KMS-11 (cell line): ENCODE measurements at regions not wholly inside any gene's neighbourhood (a gene's known extent, or its start where the extent isn't known, plus 50 kb on each side); places are given as distances from the start of the nearest gene placed in this dataset.

ENCODE experiments used
- H2AFZ ChIP-seq: fragments of 200-600 bp; sonication (generic); 2 replicates; pipeline ENCODE4 v1.6.1; 2016; ENCODE audit warnings: antibody characterized with exemption, mixed run types, low read depth
- H3K27ac ChIP-seq: fragments of 200-600 bp; sonication (generic); 2 replicates; pipeline ENCODE4 v1.6.1; 2016; ENCODE audit warnings: mild to moderate bottlenecking, mixed run types
- H3K27me3 ChIP-seq: fragments of 200-600 bp; sonication (generic); 2 replicates; pipeline ENCODE4 v1.6.1; 2017; ENCODE audit warnings: mild to moderate bottlenecking, low read depth, mixed run types, moderate library complexity; ENCODE audit not compliant: insufficient read depth
- H3K36me3 ChIP-seq: fragments of 200-600 bp; sonication (generic); 2 replicates; pipeline ENCODE4 v1.6.1; 2017; ENCODE audit warnings: mild to moderate bottlenecking, mixed run types; ENCODE audit not compliant: insufficient read depth
- H3K4me1 ChIP-seq: fragments of 200-600 bp; sonication (generic); 2 replicates; pipeline ENCODE4 v1.6.1; 2016; ENCODE audit warnings: mild to moderate bottlenecking, low read depth, mixed run types; ENCODE audit not compliant: poor library complexity, severe bottlenecking
- H3K4me2 ChIP-seq: fragments of 200-600 bp; sonication (generic); 2 replicates; pipeline ENCODE4 v1.7.0; 2016; ENCODE audit warnings: mild to moderate bottlenecking, mixed run types
- H3K4me3 ChIP-seq: fragments of 200-600 bp; sonication (generic); IDR thresholded peaks from 2 replicates; pipeline ENCODE4 v1.6.1; 2017; ENCODE audit warnings: low read depth, low read length, mixed read lengths; ENCODE audit not compliant: insufficient read depth
- H3K79me2 ChIP-seq: fragments of 200-600 bp; sonication (generic); 2 replicates; pipeline ENCODE4 v1.6.1; 2016; ENCODE audit warnings: low read depth, mixed run types; ENCODE audit not compliant: insufficient read depth
- H3K9ac ChIP-seq: fragments of 200-600 bp; sonication (generic); 2 replicates; pipeline ENCODE4 v1.6.1; 2016; ENCODE audit warnings: mild to moderate bottlenecking, mixed run types
- H4K20me1 ChIP-seq: fragments of 200-600 bp; sonication (generic); 2 replicates; pipeline ENCODE4 v1.6.1; 2016; ENCODE audit warnings: mild to moderate bottlenecking, mixed run types; ENCODE audit not compliant: insufficient read depth
- CTCF ChIP-seq: fragments of 200-600 bp; sonication (generic); conservative IDR thresholded peaks from 2 replicates; pipeline ENCODE4 v1.6.1; 2017; ENCODE audit warnings: low read depth, mild to moderate bottlenecking, antibody characterized with exemption, low read length, moderate library complexity, mixed read lengths

GRCh38 chrX:14232688-14233087 lies 203.0 kb upstream of the GEMIN8 start:
- no peak for TF ChIP-seq CTCF
- no peak overlapping the region for H3K4me3 ChIP-seq
- no peak overlapping the region for H3K9ac ChIP-seq
- no peak overlapping the region for H3K27ac ChIP-seq
- H3K27me3 ChIP-seq, result no peaks in the 10 kb centered on the region
- H3K4me2 ChIP-seq, result no peak overlapping the region
- no peak overlapping the region for H2AFZ ChIP-seq
- H3K36me3 ChIP-seq, result no peaks in the 10 kb centered on the region
- no peaks in the 10 kb centered on the region for H3K4me1 ChIP-seq
- H3K79me2 ChIP-seq, result no peaks in the 10 kb centered on the region
- no peaks in the 10 kb centered on the region for H4K20me1 ChIP-seq

GRCh38 chrX:14228611-14229010 lies 198.9 kb upstream of the GEMIN8 start:
- Histone ChIP-seq H3K4me2 (no peak overlapping the region), H2AFZ (no peak overlapping the region), H3K27me3 (no peaks in the 10 kb centered on the region), H3K79me2 (no peaks in the 10 kb centered on the region), H3K27ac (no peak overlapping the region), H3K4me1 (no peaks in the 10 kb centered on the region), H4K20me1 (no peaks in the 10 kb centered on the region), H3K36me3 (no peaks in the 10 kb centered on the region), H3K4me3 (no peak overlapping the region), H3K9ac (no peak overlapping the region)
- no peak for TF ChIP-seq CTCF

- no peak overlapping the region for H3K4me3 ChIP-seq
- H3K4me1 ChIP-seq, result no peaks in the 10 kb centered on the region
- no peak overlapping the region for H3K27ac ChIP-seq
- no peaks in the 10 kb centered on the region for H4K20me1 ChIP-seq
- no peaks in the 10 kb centered on the region for H3K79me2 ChIP-seq
- H2AFZ ChIP-seq, result no peak overlapping the region
- H3K27me3 ChIP-seq, result no peaks in the 10 kb centered on the region
- H3K36me3 ChIP-seq, result no peaks in the 10 kb centered on the region; the same call in 1 of the 2 replicates
- H3K9ac ChIP-seq, result no peak overlapping the region
- no peak for TF ChIP-seq CTCF
- H3K4me2 ChIP-seq, result no peak overlapping the region
These were observed 190.8 kb upstream of the GEMIN8 start for GRCh38 chrX:14220386-14220944.

GRCh38 chrX:14209034-14209433 lies 179.3 kb upstream of the GEMIN8 start:
- H3K4me3 ChIP-seq, result no peak overlapping the region
- H3K36me3 ChIP-seq, result no peaks in the 10 kb centered on the region
- H3K4me1 ChIP-seq, result no peaks in the 10 kb centered on the region
- no peak overlapping the region for H3K9ac ChIP-seq
- no peak overlapping the region for H3K4me2 ChIP-seq
- no peaks in the 10 kb centered on the region for H3K79me2 ChIP-seq
- no peaks in the 10 kb centered on the region for H4K20me1 ChIP-seq
- H3K27ac ChIP-seq, result no peak overlapping the region
- no peak for TF ChIP-seq CTCF
- no peaks in the 10 kb centered on the region for H3K27me3 ChIP-seq
- H2AFZ ChIP-seq, result no peak overlapping the region
